Activated naive CD4-positive, alpha-beta T cell treated with anti-CD3 and anti-CD28 coated beads for 36 hours (primary cell): ENCODE measurements at regions not wholly inside any gene's neighbourhood (a gene's known extent, or its start where the extent isn't known, plus 50 kb on each side); places are given as distances from the start of the nearest gene placed in this dataset.
A peak's percentile ranks its signal among the peaks of the same experiment; 100 is the strongest.

Experiments used
- CTCF ChIA-PET: fragments of 350-600 bp; sonication (Branson Sonifier 250); formaldehyde crosslinking; loops from one replicate; lab custom pipeline; 2021; ENCODE audit warnings: antibody characterized with exemption; lab: Charles Lee
- DNase-seq: peaks from one replicate; pipeline ENCODE4 v3.0.0-alpha.2; 2020
- H3K27ac Mint-ChIP-seq: one replicate; pipeline ENCODE4 v1.8.0; 2021; ENCODE audit warnings: mild to moderate bottlenecking, mixed read lengths
- H3K27me3 Mint-ChIP-seq: one replicate; pipeline ENCODE4 v1.8.0; 2021; ENCODE audit warnings: low read depth, mixed read lengths
- H3K36me3 Mint-ChIP-seq: one replicate; pipeline ENCODE4 v1.8.0; 2021; ENCODE audit warnings: low read depth, mixed read lengths
- H3K4me1 Mint-ChIP-seq: one replicate; pipeline ENCODE4 v1.8.0; 2021; ENCODE audit warnings: low read depth, mixed read lengths
- H3K4me3 Mint-ChIP-seq: one replicate; pipeline ENCODE4 v1.8.0; 2021; ENCODE audit warnings: mild to moderate bottlenecking, moderate library complexity, mixed read lengths
- H3K9me3 Mint-ChIP-seq: one replicate; pipeline ENCODE4 v1.8.0; 2021; ENCODE audit warnings: mixed read lengths
- intact Hi-C: fragments of 100-400 bp; cut with micrococcal nuclease; formaldehyde crosslinking; loops from one replicate; pipeline ENCODE4 v1.15.1; 2023

GRCh38 chr17:45702666-45703266 is 81.4 kb upstream of the CRHR1 start:
- H3K9me3 Mint-ChIP-seq: no peaks in the 10 kb centered on the region
- intact Hi-C loops: no loop called here
- H3K27ac Mint-ChIP-seq: no peak overlapping the region
- no peaks in the 10 kb centered on the region for H3K36me3 Mint-ChIP-seq
- peaks cover 20% of the 10 kb centered on the region for H3K27me3 Mint-ChIP-seq
- DNase-seq: no peak
- no peak overlapping the region for H3K4me3 Mint-ChIP-seq
- CTCF ChIA-PET: interaction anchor here (0.6 to 1.4 kb wide), 2 partner anchors 37 to 129 kb away, joined by 3 to 4 read pairs; no protein-coding TSS in a partner anchor
- H3K4me1 Mint-ChIP-seq: peaks cover 6% of the 10 kb centered on the region

- Mint-ChIP-seq H3K27ac (no peak overlapping the region), H3K27me3 (peaks cover 24% of the 10 kb centered on the region), H3K36me3 (no peaks in the 10 kb centered on the region), H3K4me1 (peaks cover 6% of the 10 kb centered on the region), H3K9me3 (no peaks in the 10 kb centered on the region), H3K4me3 (no peak overlapping the region)
- CTCF ChIA-PET: interaction anchor here (0.6 kb wide), 1 partner anchor 37 kb away, joined by 3 read pairs; no protein-coding TSS in a partner anchor
- intact Hi-C loops: no loop called here
- DNase-seq: no peak
Measured at GRCh38 chr17:45703348-45703747, 80.8 kb upstream of the CRHR1 start.

- intact Hi-C loops: no loop called here
- Mint-ChIP-seq H3K4me1 (peaks cover 6% of the 10 kb centered on the region), H3K9me3 (no peaks in the 10 kb centered on the region), H3K4me3 (no peak overlapping the region), H3K27ac (no peak overlapping the region), H3K27me3 (peaks cover 21% of the 10 kb centered on the region), H3K36me3 (no peaks in the 10 kb centered on the region)
- no peak for DNase-seq
- CTCF ChIA-PET: interaction anchor here (0.6 kb wide), 1 partner anchor 38 kb away, joined by 3 read pairs; no protein-coding TSS in a partner anchor
Measured at GRCh38 chr17:45703806-45704205, 80.3 kb upstream of the CRHR1 start.

GRCh38 chr17:45704251-45704650 is 79.9 kb upstream of the CRHR1 start:
- Mint-ChIP-seq H3K9me3 (no peaks in the 10 kb centered on the region), H3K36me3 (no peaks in the 10 kb centered on the region), H3K4me3 (no peak overlapping the region), H3K4me1 (peaks cover 6% of the 10 kb centered on the region), H3K27me3 (peaks cover 21% of the 10 kb centered on the region), H3K27ac (no peak overlapping the region)
- no peak for DNase-seq
- intact Hi-C loops: no loop called here
- CTCF ChIA-PET: no interaction called here

GRCh38 chr17:45705123-45706009 is 78.8 kb upstream of the CRHR1 start:
- Mint-ChIP-seq H3K4me1 (peaks cover 6% of the 10 kb centered on the region), H3K27ac (no peak overlapping the region), H3K36me3 (no peaks in the 10 kb centered on the region), H3K27me3 (peaks cover 18% of the 10 kb centered on the region), H3K4me3 (no peak overlapping the region), H3K9me3 (no peaks in the 10 kb centered on the region)
- DNase-seq: peak; percentile 14
- intact Hi-C loops: no loop called here
- CTCF ChIA-PET: no interaction called here

GRCh38 chr17:45706033-45706432 is 78.1 kb upstream of the CRHR1 start:
- Mint-ChIP-seq H3K27me3 (peaks cover 16% of the 10 kb centered on the region), H3K36me3 (no peaks in the 10 kb centered on the region), H3K4me1 (peaks cover 6% of the 10 kb centered on the region), H3K9me3 (no peaks in the 10 kb centered on the region), H3K4me3 (no peak overlapping the region), H3K27ac (no peak overlapping the region)
- CTCF ChIA-PET: no interaction called here
- no peak for DNase-seq
- intact Hi-C loops: no loop called here

- Mint-ChIP-seq H3K4me3 (no peak overlapping the region), H3K4me1 (peaks cover 6% of the 10 kb centered on the region), H3K27ac (no peak overlapping the region), H3K27me3 (peaks cover 18% of the 10 kb centered on the region), H3K36me3 (no peaks in the 10 kb centered on the region), H3K9me3 (no peaks in the 10 kb centered on the region)
- intact Hi-C loops: no loop called here
- DNase-seq: no peak
- CTCF ChIA-PET: interaction anchor here (0.8 kb wide), 1 partner anchor 74 kb away, joined by 3 read pairs; no protein-coding TSS in a partner anchor
Measured at GRCh38 chr17:45708707-45709290, 75.3 kb upstream of the CRHR1 start.

- H3K4me1 Mint-ChIP-seq: peaks cover 6% of the 10 kb centered on the region
- intact Hi-C loops: no loop called here
- CTCF ChIA-PET: interaction anchor here (0.8 kb wide), 1 partner anchor 73 kb away, joined by 3 read pairs; no protein-coding TSS in a partner anchor
- no peak overlapping the region for H3K27ac Mint-ChIP-seq
- no peaks in the 10 kb centered on the region for H3K9me3 Mint-ChIP-seq
- H3K4me3 Mint-ChIP-seq: no peak overlapping the region
- H3K27me3 Mint-ChIP-seq: peaks cover 23% of the 10 kb centered on the region
- DNase-seq: no peak
- no peaks in the 10 kb centered on the region for H3K36me3 Mint-ChIP-seq
Measured at GRCh38 chr17:45709728-45710288, 74.3 kb upstream of the CRHR1 start.

GRCh38 chr17:45715787-45716186 is 68.3 kb upstream of the CRHR1 start:
- CTCF ChIA-PET: interaction anchor here (0.6 kb wide), 1 partner anchor 17 kb away, joined by 4 read pairs; no protein-coding TSS in a partner anchor
- intact Hi-C loops: no loop called here
- Mint-ChIP-seq H3K27ac (no peak overlapping the region), H3K27me3 (peaks cover 30% of the 10 kb centered on the region), H3K4me1 (no peaks in the 10 kb centered on the region), H3K36me3 (no peaks in the 10 kb centered on the region), H3K4me3 (no peak overlapping the region), H3K9me3 (no peaks in the 10 kb centered on the region)
- no peak for DNase-seq

- H3K27ac Mint-ChIP-seq: no peak overlapping the region
- no peaks in the 10 kb centered on the region for H3K4me1 Mint-ChIP-seq
- intact Hi-C loops: no loop called here
- H3K4me3 Mint-ChIP-seq: no peak overlapping the region
- DNase-seq: no peak
- CTCF ChIA-PET: no interaction called here
- H3K27me3 Mint-ChIP-seq: peaks cover 23% of the 10 kb centered on the region
- H3K9me3 Mint-ChIP-seq: no peaks in the 10 kb centered on the region
- H3K36me3 Mint-ChIP-seq: no peaks in the 10 kb centered on the region
Measured at GRCh38 chr17:45718791-45719190, 65.3 kb upstream of the CRHR1 start.

- H3K27me3 Mint-ChIP-seq: peaks cover 23% of the 10 kb centered on the region
- CTCF ChIA-PET: no interaction called here
- no peak overlapping the region for H3K27ac Mint-ChIP-seq
- no peaks in the 10 kb centered on the region for H3K36me3 Mint-ChIP-seq
- H3K4me1 Mint-ChIP-seq: no peaks in the 10 kb centered on the region
- peaks cover 3% of the 10 kb centered on the region for H3K9me3 Mint-ChIP-seq
- intact Hi-C loops: no loop called here
- no peak for DNase-seq
- H3K4me3 Mint-ChIP-seq: no peak overlapping the region
Measured at GRCh38 chr17:45719335-45720071, 64.6 kb upstream of the CRHR1 start.

GRCh38 chr17:45720386-45720785 is 63.7 kb upstream of the CRHR1 start:
- intact Hi-C loops: no loop called here
- no peak overlapping the region for H3K27ac Mint-ChIP-seq
- H3K27me3 Mint-ChIP-seq: peaks cover 21% of the 10 kb centered on the region
- peaks cover 3% of the 10 kb centered on the region for H3K9me3 Mint-ChIP-seq
- H3K36me3 Mint-ChIP-seq: no peaks in the 10 kb centered on the region
- DNase-seq: no peak
- no peak overlapping the region for H3K4me3 Mint-ChIP-seq
- CTCF ChIA-PET: no interaction called here
- H3K4me1 Mint-ChIP-seq: no peaks in the 10 kb centered on the region
